Ishikawa (cell line): ENCODE measurements at regions not wholly inside any gene's neighbourhood (a gene's known extent, or its start where the extent isn't known, plus 50 kb on each side); places are given as distances from the start of the nearest gene placed in this dataset.

ENCODE experiments used
- CEBPB ChIP-seq: IDR thresholded peaks from 2 replicates; pipeline ENCODE4 v1.6.1; 2012
- CREB1 ChIP-seq: IDR thresholded peaks from 2 replicates; pipeline ENCODE4 v1.6.1; 2012; ENCODE audit warnings: low read depth
- EGR1 ChIP-seq: IDR thresholded peaks from 2 replicates; pipeline ENCODE4 v1.6.1; 2012
- EP300 ChIP-seq: IDR thresholded peaks from 2 replicates; pipeline ENCODE4 v1.6.1; 2012; ENCODE audit warnings: borderline replicate concordance
- FOXM1 ChIP-seq: IDR thresholded peaks from 2 replicates; pipeline ENCODE4 v1.6.1; 2012; ENCODE audit warnings: low read depth, borderline replicate concordance
- MAX ChIP-seq: IDR thresholded peaks from 2 replicates; pipeline ENCODE4 v1.6.1; 2012
- NFIC ChIP-seq: IDR thresholded peaks from 2 replicates; pipeline ENCODE4 v1.6.1; 2012
- RAD21 ChIP-seq: IDR thresholded peaks from 2 replicates; pipeline ENCODE4 v1.6.1; 2012; ENCODE audit warnings: low read depth
- REST ChIP-seq: IDR thresholded peaks from 2 replicates; pipeline ENCODE4 v1.6.1; 2012; ENCODE audit warnings: low read depth, mild to moderate bottlenecking
- TAF1 ChIP-seq: IDR thresholded peaks from 2 replicates; pipeline ENCODE4 v1.6.1; 2012; ENCODE audit warnings: low read depth, mild to moderate bottlenecking
- TCF12 ChIP-seq: IDR thresholded peaks from 2 replicates; pipeline ENCODE4 v1.6.1; 2012; ENCODE audit warnings: low read depth
- TEAD4 ChIP-seq: IDR thresholded peaks from 2 replicates; pipeline ENCODE4 v1.6.1; 2012
- USF1 ChIP-seq: IDR thresholded peaks from 2 replicates; pipeline ENCODE4 v1.6.1; 2012
- YY1 ChIP-seq: IDR thresholded peaks from 2 replicates; pipeline ENCODE4 v1.6.1; 2012; ENCODE audit warnings: low read depth
- ZBTB7A ChIP-seq: IDR thresholded peaks from 2 replicates; pipeline ENCODE4 v1.6.1; 2012; ENCODE audit warnings: low read depth

GRCh38 chr5:119792161-119792799 is 162.9 kb downstream of the FAM170A start:
- TF ChIP-seq EGR1 (no peak), NFIC (no peak), YY1 (no peak), TAF1 (no peak), MAX (no peak)

GRCh38 chr5:119795768-119796167 is 166.4 kb downstream of the FAM170A start:
- TF ChIP-seq TCF12 (no peak), CREB1 (no peak), MAX (no peak), USF1 (no peak), YY1 (no peak), RAD21 (no peak), ZBTB7A (no peak), REST (no peak), CEBPB (no peak), TEAD4 (no peak), TAF1 (no peak)

GRCh38 chr5:119801570-119801969 is 172.2 kb downstream of the FAM170A start:
- TF ChIP-seq FOXM1 (no peak), CEBPB (no peak), NFIC (no peak), YY1 (no peak), EGR1 (no peak), EP300 (no peak), TCF12 (no peak), REST (no peak), USF1 (no peak), RAD21 (no peak)

GRCh38 chr5:119808024-119808423 is 178.7 kb downstream of the FAM170A start:
- TF ChIP-seq CREB1 (no peak), TEAD4 (no peak), EP300 (no peak), ZBTB7A (no peak), YY1 (no peak), TCF12 (no peak), NFIC (no peak), FOXM1 (no peak), MAX (no peak), EGR1 (no peak), USF1 (no peak), CEBPB (no peak), TAF1 (no peak), REST (no peak), RAD21 (no peak)
